HG03442 (cell line): ENCODE measurements at regions not wholly inside any gene's neighbourhood (a gene's known extent, or its start where the extent isn't known, plus 50 kb on each side); places are given as distances from the start of the nearest gene placed in this dataset.

Source experiments
- ATAC-seq: cut with Tn5 transposase; IDR thresholded peaks from one replicate; pipeline ENCODE4 v1.9.1; 2021; ENCODE audit warnings: mild to moderate bottlenecking, moderate library complexity; ENCODE audit not compliant: unreplicated experiment

DNA sequence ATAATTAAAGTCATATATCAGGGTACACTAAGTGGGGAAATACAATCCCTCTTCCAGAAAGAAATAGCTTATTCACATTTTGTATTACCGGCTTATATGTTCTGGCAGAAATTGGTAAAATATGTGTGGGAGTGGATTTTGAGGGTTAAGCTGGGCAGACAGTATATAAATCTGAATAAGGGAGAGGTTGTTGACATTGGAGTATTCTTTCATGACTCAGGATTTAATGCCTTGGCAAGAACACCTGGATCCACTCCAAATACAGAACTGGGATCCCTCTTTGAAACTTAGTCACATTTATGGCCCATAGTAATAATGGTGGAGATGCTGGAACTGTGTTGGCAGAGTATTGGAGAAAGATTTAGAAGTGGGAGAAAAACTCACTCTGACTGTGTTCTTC lies 54.3 kb upstream of the TET2 start:
- ATAC-seq, result no peak

DNA sequence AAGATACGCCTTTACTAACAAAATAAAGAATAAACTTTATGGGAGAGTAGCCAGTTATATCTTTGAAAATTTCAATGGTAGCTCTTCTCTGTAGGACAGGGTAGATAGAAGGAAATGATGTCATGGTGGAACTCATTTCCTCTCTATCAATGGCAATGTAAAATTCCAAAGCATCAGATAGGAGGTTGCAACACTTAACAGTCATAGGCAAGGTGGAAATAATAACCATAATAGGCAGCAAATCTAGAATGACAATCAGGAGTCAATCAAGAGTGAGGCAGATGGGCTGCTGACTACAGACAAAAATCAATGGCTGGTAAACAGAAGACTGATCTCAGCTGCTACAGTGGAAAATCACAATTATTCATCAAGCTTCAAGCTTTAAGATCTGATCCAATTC lies 53.9 kb upstream of the TET2 start:
- ATAC-seq, result no peak

DNA sequence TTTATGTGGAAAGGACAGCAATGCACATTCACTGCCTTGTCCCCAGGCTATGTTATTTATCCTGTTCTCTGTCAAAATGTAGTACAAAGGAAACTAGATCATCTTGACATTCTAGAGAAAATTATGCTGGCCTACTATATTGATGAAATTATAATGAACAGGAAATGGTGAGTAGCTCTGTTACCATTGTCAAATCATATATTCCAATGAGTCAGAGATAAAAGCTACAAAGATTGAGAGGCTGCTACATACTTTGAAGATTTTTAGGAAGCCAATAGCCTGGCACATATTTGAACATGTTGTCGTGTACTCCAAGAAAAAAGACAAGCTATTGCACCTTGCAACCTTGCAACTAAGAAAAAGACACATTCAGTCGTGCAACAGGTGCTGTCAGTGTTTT lies 52.7 kb upstream of the TET2 start:
- ATAC-seq, result no peak
